Vagina (tissue), 2 donors: ENCODE measurements at regions not wholly inside any gene's neighbourhood (a gene's known extent, or its start where the extent isn't known, plus 50 kb on each side); places are given as distances from the start of the nearest gene placed in this dataset.

Experiments
- CTCF ChIP-seq, 3 experiments: fragments of 450-650 bp in 2 of 3; fragments of 200-600 bp in 1 of 3; sonication (generic) in 1 of 3; IDR thresholded peaks; one replicate each; pipeline ENCODE4 v1.5.1; 2017 to 2019; ENCODE audit warnings: antibody characterized with exemption in 3 of 3, mild to moderate bottlenecking in 2 of 3, moderate library complexity in 2 of 3
- POLR2A ChIP-seq, 2 donors: fragments of 450-650 bp; IDR thresholded peaks; one replicate each; pipeline ENCODE4 v1.6.1; 2017; ENCODE audit warnings: antibody characterized with exemption in 2 of 2, mild to moderate bottlenecking in 2 of 2, moderate library complexity in 2 of 2
- POLR2AphosphoS5 ChIP-seq, 2 donors: sonication (generic); formaldehyde crosslinking; IDR thresholded peaks; one replicate each; pipeline ENCODE4 v1.9.0; 2017; ENCODE audit warnings: antibody characterized with exemption in 2 of 2, mild to moderate bottlenecking in 2 of 2, low read depth in 1 of 2; ENCODE audit not compliant: insufficient read depth in 1 of 2

GRCh38 chr2:205877496-205877895 is 195.2 kb downstream of the NRP2 start:
- TF ChIP-seq POLR2A (IDR thresholded peaks at IDR 0.05): no peak
- TF ChIP-seq POLR2AphosphoS5 (IDR thresholded peaks at IDR 0.05; ENCODE audit: insufficient read depth in 1 of 2, low read depth in 1 of 2): no peak
- TF ChIP-seq CTCF (IDR thresholded peaks at IDR 0.05): no peak
